ENCODE measurements at regions not wholly inside any gene's neighbourhood (a gene's known extent, or its start where the extent isn't known, plus 50 kb on each side); places are given as distances from the start of the nearest gene placed in this dataset.

DNA sequence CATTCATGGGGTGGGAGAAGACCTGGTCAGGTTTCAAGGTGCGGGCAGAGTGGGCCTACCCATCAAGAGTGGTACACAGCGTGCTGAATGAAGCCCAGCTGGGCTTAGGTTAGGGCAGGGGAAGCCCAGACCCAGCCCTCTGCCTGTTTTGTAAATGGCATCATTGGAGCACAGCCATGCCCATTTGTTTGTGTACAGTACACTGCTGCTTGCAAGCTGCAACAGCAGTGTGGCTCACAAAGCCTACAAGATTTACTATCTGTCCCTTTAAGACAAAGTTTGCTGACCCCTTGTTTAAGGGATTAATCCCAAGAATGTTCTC is 230.1 kb upstream of the TNRC6C start:
- Mint-ChIP-seq H3K9me3 (peaks cover 18% of the 10 kb centered on the region), H3K27ac (no peak overlapping the region), H3K4me1 (ENCODE audit: low read depth) (peaks cover 2% of the 10 kb centered on the region), H3K4me3 (no peak overlapping the region), H3K36me3 (peaks cover 3% of the 10 kb centered on the region), H3K27me3 (peaks cover 6% of the 10 kb centered on the region)
- DNase-seq = no peak
- ChIA-PET CTCF (interaction anchor here (1.3 kb wide), 1 partner anchor 186 kb away, joined by 3 read pairs; no protein-coding TSS in a partner anchor), POLR2A (no interaction called here)
- intact Hi-C loops (cut with micrococcal nuclease) = no loop called here

GRCh38 chr17:77728871-77729270 is 229.6 kb upstream of the TNRC6C start:
- peaks cover 3% of the 10 kb centered on the region for H3K36me3 Mint-ChIP-seq
- POLR2A ChIA-PET = no interaction called here
- H3K27me3 Mint-ChIP-seq = peaks cover 7% of the 10 kb centered on the region
- H3K9me3 Mint-ChIP-seq = peaks cover 23% of the 10 kb centered on the region
- intact Hi-C loops (cut with micrococcal nuclease) = no loop called here
- DNase-seq = no peak
- H3K4me3 Mint-ChIP-seq = no peak overlapping the region
- peaks cover 2% of the 10 kb centered on the region for H3K4me1 Mint-ChIP-seq (ENCODE audit: low read depth)
- no peak overlapping the region for H3K27ac Mint-ChIP-seq
- CTCF ChIA-PET = no interaction called here

DNA sequence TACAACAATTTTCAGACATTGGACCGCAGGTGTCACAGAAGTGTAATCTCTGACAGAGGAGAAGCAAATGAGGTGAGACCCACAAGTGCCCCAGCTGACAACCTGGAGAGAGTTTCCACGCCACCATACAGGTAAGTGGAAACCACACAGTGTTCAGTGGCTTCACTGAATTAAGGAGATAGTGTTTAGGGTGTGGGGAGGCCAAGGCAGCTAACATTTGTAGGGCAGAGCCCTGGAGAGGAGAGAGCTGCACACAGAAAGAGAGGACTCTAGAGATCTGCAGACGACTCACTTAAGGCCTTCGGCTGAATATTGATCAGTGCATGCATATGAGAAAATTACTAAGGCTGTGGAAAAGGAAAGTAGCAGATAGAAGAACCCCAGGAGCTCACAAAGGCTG is 228.9 kb upstream of the TNRC6C start:
- H3K36me3 Mint-ChIP-seq = peaks cover 3% of the 10 kb centered on the region
- intact Hi-C loops (cut with micrococcal nuclease) = no loop called here
- peaks cover 10% of the 10 kb centered on the region for H3K27me3 Mint-ChIP-seq
- H3K4me3 Mint-ChIP-seq = no peak overlapping the region
- H3K4me1 Mint-ChIP-seq (ENCODE audit: low read depth) = peaks cover 2% of the 10 kb centered on the region
- ChIA-PET POLR2A (no interaction called here), CTCF (no interaction called here)
- H3K9me3 Mint-ChIP-seq = peaks cover 23% of the 10 kb centered on the region
- DNase-seq = no peak
- H3K27ac Mint-ChIP-seq = no peak overlapping the region

- intact Hi-C loops (cut with micrococcal nuclease) = no loop called here
- peaks cover 23% of the 10 kb centered on the region for H3K9me3 Mint-ChIP-seq
- H3K36me3 Mint-ChIP-seq = peaks cover 3% of the 10 kb centered on the region
- H3K4me3 Mint-ChIP-seq = no peak overlapping the region
- H3K4me1 Mint-ChIP-seq (ENCODE audit: low read depth) = peaks cover 2% of the 10 kb centered on the region
- H3K27ac Mint-ChIP-seq = no peak overlapping the region
- ChIA-PET CTCF (no interaction called here), POLR2A (no interaction called here)
- peaks cover 13% of the 10 kb centered on the region for H3K27me3 Mint-ChIP-seq
- no peak for DNase-seq
These were observed 228.1 kb upstream of the TNRC6C start for GRCh38 chr17:77730376-77730775.

DNA sequence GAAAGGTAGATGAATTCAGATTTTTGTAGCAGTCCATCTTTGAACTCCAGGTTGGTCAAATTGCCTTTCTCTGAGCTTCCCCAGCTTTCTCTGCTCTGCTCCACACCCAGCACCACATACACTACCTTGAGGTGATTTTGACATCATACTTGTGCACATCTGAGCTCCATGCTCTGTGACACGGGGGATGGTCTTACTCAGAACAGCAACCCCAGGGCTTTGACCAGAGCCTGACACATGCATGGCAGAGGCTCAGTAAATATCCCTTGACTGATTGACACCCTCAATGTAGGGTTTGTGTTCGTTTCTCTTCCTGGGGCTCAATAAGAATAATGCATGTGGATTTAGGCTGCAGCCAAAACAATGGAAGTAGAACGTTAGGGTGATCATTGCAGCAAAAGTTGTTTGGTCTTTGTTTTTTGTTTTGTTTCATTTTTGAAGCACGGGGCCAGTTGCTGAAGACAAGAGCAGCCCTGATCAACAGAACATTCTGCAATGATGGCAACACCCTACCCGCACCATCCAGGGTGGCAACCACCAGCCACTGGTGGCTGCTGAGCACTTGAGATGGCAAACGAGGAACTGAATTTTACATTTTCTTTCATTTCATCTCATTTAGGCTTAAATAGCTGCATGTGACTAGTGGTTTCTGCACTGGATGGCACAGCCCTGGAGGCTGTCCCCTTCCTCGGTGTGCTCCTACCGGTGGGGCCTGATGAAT is 224.8 kb upstream of the TNRC6C start:
- Mint-ChIP-seq H3K27me3 (peaks cover 13% of the 10 kb centered on the region), H3K36me3 (peaks cover 3% of the 10 kb centered on the region), H3K4me3 (no peak overlapping the region), H3K27ac (no peak overlapping the region), H3K9me3 (peaks cover 23% of the 10 kb centered on the region), H3K4me1 (ENCODE audit: low read depth) (no peaks in the 10 kb centered on the region)
- POLR2A ChIA-PET = no interaction called here
- no peak for DNase-seq
- CTCF ChIA-PET = no interaction called here
- intact Hi-C loops (cut with micrococcal nuclease) = no loop called here

DNA sequence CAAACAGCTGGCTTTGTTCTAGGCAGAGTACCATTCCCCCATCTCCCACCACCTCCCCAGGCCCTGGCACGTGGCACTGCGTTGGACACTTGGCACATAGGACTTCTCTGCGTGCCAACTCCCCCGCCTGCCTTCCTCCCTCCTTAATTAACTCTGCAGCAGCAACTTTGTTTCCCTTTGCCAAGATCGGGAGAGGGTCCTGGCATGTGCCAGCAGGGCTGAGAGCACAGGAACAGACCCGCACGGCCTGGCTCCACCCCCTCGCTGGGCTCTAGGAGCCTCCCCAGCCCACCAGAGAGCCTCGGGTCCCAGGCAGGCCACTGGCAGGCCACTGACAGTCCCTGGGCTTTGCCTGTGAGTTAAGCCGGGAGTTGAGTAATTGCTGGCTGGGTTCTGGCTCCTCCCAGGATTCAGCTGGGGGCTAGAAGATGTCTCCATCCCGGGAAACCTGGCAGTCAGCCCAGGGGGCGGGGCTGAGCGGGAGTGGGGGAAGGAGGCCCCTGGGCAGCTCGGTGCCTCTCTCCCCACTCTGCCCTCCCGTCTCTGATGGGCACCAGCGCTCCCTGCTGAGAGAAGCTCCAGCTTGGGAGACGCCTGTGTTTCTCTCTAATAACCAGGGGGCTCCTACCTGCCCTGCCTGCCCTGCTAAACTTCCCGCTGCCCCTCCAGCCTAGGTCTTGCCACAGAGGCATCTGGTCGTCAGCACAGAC is 224.0 kb upstream of the TNRC6C start:
- CTCF ChIA-PET = no interaction called here
- H3K27ac Mint-ChIP-seq = no peak overlapping the region
- intact Hi-C loops (cut with micrococcal nuclease) = no loop called here

GRCh38 chr17:77735081-77735565 is 223.4 kb upstream of the TNRC6C start:
- no peak for DNase-seq
- peaks cover 16% of the 10 kb centered on the region for H3K27me3 Mint-ChIP-seq
- CTCF ChIA-PET = no interaction called here
- POLR2A ChIA-PET = no interaction called here
- intact Hi-C loops (cut with micrococcal nuclease) = no loop called here
- H3K36me3 Mint-ChIP-seq = peaks cover 3% of the 10 kb centered on the region
- H3K4me3 Mint-ChIP-seq = no peak overlapping the region
- H3K4me1 Mint-ChIP-seq (ENCODE audit: low read depth) = no peaks in the 10 kb centered on the region
- no peak overlapping the region for H3K27ac Mint-ChIP-seq
- peaks cover 23% of the 10 kb centered on the region for H3K9me3 Mint-ChIP-seq

More for the DNA sequence above, 224.0 kb upstream of the TNRC6C start:
- POLR2A ChIA-PET = no interaction called here
- Mint-ChIP-seq H3K9me3 (peaks cover 23% of the 10 kb centered on the region), H3K4me3 (no peak overlapping the region), H3K36me3 (peaks cover 3% of the 10 kb centered on the region), H3K27me3 (peaks cover 16% of the 10 kb centered on the region), H3K4me1 (ENCODE audit: low read depth) (no peaks in the 10 kb centered on the region)
- no peak for DNase-seq

DNA sequence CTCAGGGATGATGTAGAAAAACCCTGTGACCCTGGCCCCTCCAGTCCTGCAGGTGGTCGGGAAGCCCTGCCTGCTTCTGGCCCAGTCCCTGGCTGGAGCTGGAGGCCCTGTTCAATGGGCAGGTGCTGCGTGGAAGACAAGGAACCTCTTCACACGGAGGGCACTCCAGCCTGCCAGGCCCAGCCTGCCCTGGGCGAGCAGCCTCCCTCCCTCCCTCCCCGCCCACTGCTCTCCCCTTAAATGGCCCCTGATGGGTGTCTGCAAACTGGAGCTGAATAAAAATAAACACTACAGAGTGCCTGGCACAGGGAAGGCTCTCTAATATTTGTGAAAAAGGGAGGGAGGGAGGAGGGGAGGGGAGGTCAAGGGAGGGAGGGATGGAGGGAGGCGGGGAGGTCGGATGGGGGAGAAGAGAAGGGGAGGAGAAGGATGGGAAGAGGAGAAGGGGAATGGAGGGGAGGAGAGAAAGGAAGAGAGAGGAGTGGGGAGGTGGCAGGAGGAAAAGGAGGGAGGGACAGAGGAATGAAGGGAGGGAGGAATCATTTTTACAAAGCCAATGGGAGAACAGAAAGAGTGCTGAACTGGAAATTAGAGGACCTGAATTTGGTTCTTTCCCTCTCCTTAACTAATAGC is 222.8 kb upstream of the TNRC6C start:
- Mint-ChIP-seq H3K36me3 (peaks cover 3% of the 10 kb centered on the region), H3K4me1 (ENCODE audit: low read depth) (no peaks in the 10 kb centered on the region), H3K4me3 (no peak overlapping the region), H3K9me3 (peaks cover 23% of the 10 kb centered on the region), H3K27ac (no peak overlapping the region), H3K27me3 (peaks cover 16% of the 10 kb centered on the region)
- POLR2A ChIA-PET = no interaction called here
- CTCF ChIA-PET = no interaction called here
- intact Hi-C loops (cut with micrococcal nuclease) = no loop called here
- DNase-seq = no peak

- Mint-ChIP-seq H3K27ac (no peak overlapping the region), H3K4me3 (no peak overlapping the region), H3K27me3 (peaks cover 16% of the 10 kb centered on the region), H3K9me3 (peaks cover 23% of the 10 kb centered on the region), H3K4me1 (ENCODE audit: low read depth) (no peaks in the 10 kb centered on the region), H3K36me3 (peaks cover 3% of the 10 kb centered on the region)
- CTCF ChIA-PET = no interaction called here
- POLR2A ChIA-PET = no interaction called here
- no peak for DNase-seq
- intact Hi-C loops (cut with micrococcal nuclease) = no loop called here
These were observed 222.3 kb upstream of the TNRC6C start for GRCh38 chr17:77736199-77736585.

- intact Hi-C loops (cut with micrococcal nuclease) = no loop called here
- Mint-ChIP-seq H3K36me3 (peaks cover 3% of the 10 kb centered on the region), H3K27me3 (peaks cover 16% of the 10 kb centered on the region)
These were observed 221.8 kb upstream of the TNRC6C start for GRCh38 chr17:77736721-77737120.

GRCh38 chr17:77737442-77738265 is 220.8 kb upstream of the TNRC6C start:
- Mint-ChIP-seq H3K36me3 (peaks cover 3% of the 10 kb centered on the region), H3K4me1 (ENCODE audit: low read depth) (no peaks in the 10 kb centered on the region), H3K27ac (no peak overlapping the region), H3K27me3 (peaks cover 15% of the 10 kb centered on the region), H3K4me3 (no peak overlapping the region), H3K9me3 (peaks cover 12% of the 10 kb centered on the region)
- intact Hi-C loops (cut with micrococcal nuclease) = no loop called here
- DNase-seq = peak; percentile 3
- ChIA-PET CTCF (interaction anchor here (0.7 to 1.6 kb wide), 3 partner anchors 138 to 1173 kb away, joined by 3 to 4 read pairs (median 3); no protein-coding TSS in a partner anchor), POLR2A (no interaction called here)

More at GRCh38 chr17:77736721-77737120, 221.8 kb upstream of the TNRC6C start:
- ChIA-PET CTCF (interaction anchor here (0.7 to 1.6 kb wide), 2 partner anchors 194 to 1173 kb away, joined by 3 to 4 read pairs; no protein-coding TSS in a partner anchor), POLR2A (no interaction called here)
- Mint-ChIP-seq H3K9me3 (peaks cover 20% of the 10 kb centered on the region), H3K4me3 (no peak overlapping the region), H3K4me1 (ENCODE audit: low read depth) (no peaks in the 10 kb centered on the region), H3K27ac (no peak overlapping the region)
- no peak for DNase-seq
